ENCODE measurements at regions not wholly inside any gene's neighbourhood (a gene's known extent, or its start where the extent isn't known, plus 50 kb on each side); places are given as distances from the start of the nearest gene placed in this dataset.

DNA sequence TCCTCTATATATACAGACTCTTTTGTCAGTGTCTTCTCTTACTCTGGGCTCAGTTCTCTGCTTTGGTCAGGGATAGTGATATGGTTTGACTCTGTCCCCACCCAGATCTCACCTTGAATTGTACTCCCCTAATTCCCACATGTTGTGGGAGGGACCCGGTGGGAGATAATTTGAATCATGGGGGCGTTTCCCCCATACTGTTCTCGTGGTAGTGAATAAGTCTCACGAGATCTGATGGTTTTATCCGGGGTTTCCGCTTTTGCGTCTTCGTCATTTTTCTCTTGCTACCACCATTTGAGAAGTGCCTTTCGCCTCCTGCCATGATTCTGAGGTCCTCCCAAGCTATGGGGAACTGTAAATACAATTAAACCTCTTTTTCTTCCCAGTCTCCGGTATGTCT, 144.4 kb downstream of the GLUD2 start:
- TF ChIP-seq TAF1 (IDR thresholded peaks at IDR 0.05; ENCODE audit: borderline replicate concordance, insufficient read depth, low read length) (no peak), POLR2AphosphoS5 (IDR thresholded peaks at IDR 0.05; ENCODE audit: low read depth, low read length) (no peak), SIN3A (IDR thresholded peaks at IDR 0.05; ENCODE audit: borderline replicate concordance, insufficient read depth, low read length) (no peak), FOXP2 (optimal IDR thresholded peaks at IDR 0.05; ENCODE audit: borderline replicate concordance, extremely low read depth, extremely low read length, insufficient read depth) (no peak)
- TF ChIP-seq, protein P1, sequence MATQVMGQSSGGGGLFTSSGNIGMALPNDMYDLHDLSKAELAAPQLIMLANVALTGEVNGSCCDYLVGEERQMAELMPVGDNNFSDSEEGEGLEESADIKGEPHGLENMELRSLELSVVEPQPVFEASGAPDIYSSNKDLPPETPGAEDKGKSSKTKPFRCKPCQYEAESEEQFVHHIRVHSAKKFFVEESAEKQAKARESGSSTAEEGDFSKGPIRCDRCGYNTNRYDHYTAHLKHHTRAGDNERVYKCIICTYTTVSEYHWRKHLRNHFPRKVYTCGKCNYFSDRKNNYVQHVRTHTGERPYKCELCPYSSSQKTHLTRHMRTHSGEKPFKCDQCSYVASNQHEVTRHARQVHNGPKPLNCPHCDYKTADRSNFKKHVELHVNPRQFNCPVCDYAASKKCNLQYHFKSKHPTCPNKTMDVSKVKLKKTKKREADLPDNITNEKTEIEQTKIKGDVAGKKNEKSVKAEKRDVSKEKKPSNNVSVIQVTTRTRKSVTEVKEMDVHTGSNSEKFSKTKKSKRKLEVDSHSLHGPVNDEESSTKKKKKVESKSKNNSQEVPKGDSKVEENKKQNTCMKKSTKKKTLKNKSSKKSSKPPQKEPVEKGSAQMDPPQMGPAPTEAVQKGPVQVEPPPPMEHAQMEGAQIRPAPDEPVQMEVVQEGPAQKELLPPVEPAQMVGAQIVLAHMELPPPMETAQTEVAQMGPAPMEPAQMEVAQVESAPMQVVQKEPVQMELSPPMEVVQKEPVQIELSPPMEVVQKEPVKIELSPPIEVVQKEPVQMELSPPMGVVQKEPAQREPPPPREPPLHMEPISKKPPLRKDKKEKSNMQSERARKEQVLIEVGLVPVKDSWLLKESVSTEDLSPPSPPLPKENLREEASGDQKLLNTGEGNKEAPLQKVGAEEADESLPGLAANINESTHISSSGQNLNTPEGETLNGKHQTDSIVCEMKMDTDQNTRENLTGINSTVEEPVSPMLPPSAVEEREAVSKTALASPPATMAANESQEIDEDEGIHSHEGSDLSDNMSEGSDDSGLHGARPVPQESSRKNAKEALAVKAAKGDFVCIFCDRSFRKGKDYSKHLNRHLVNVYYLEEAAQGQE (IDR thresholded peaks at IDR 0.05; ENCODE audit: insufficient read depth in 1 of 2, low read depth in 2 of 2, low read length in 2 of 2), result no peak

Measured in PFSK-1 (cell line).